Activated CD8-positive, alpha-beta T cell treated with anti-CD3 and anti-CD28 coated beads for 36 hours (primary cell): ENCODE measurements at regions not wholly inside any gene's neighbourhood (a gene's known extent, or its start where the extent isn't known, plus 50 kb on each side); places are given as distances from the start of the nearest gene placed in this dataset.
"Not testable (repeated sequence)": the region's sequence is repeated elsewhere in the genome, so short reads cannot be mapped to it uniquely, and the experiment has no call there.

Experiments used
- ATAC-seq: fragments of 200-7000 bp; cut with Tn5 transposase; one replicate; pipeline ENCODE4 v1.10.0; 2021; ENCODE audit warnings: mild to moderate bottlenecking, moderate library complexity
- CTCF ChIA-PET: fragments of 350-600 bp; sonication (Branson Sonifier 250); formaldehyde crosslinking; loops from one replicate; lab custom pipeline; 2021; ENCODE audit warnings: antibody characterized with exemption; lab: Charles Lee
- POLR2A ChIA-PET: fragments of 350-600 bp; sonication (Branson Sonifier 250); formaldehyde crosslinking; loops from one replicate; lab custom pipeline; 2021; ENCODE audit warnings: antibody characterized with exemption; lab: Charles Lee
- DNase-seq: peaks from one replicate; pipeline ENCODE4 v3.0.0-alpha.2; 2020
- H3K27ac Mint-ChIP-seq: one replicate; pipeline ENCODE4 v1.8.0; 2021; ENCODE audit warnings: mild to moderate bottlenecking, mixed read lengths
- H3K27me3 Mint-ChIP-seq: one replicate; pipeline ENCODE4 v1.8.0; 2021; ENCODE audit warnings: mixed read lengths
- H3K36me3 Mint-ChIP-seq: one replicate; pipeline ENCODE4 v1.8.0; 2021; ENCODE audit warnings: low read depth, mixed read lengths
- H3K4me1 Mint-ChIP-seq: one replicate; pipeline ENCODE4 v1.8.0; 2021; ENCODE audit warnings: low read depth, mixed read lengths
- H3K4me3 Mint-ChIP-seq: one replicate; pipeline ENCODE4 v1.8.0; 2021; ENCODE audit warnings: mild to moderate bottlenecking, moderate library complexity, mixed read lengths
- H3K9me3 Mint-ChIP-seq: one replicate; pipeline ENCODE4 v1.8.0; 2021; ENCODE audit warnings: mixed read lengths
- intact Hi-C: fragments of 100-400 bp; cut with micrococcal nuclease; formaldehyde crosslinking; loops from one replicate; pipeline ENCODE4 v1.10.0; 2022
- TF ChIP-seq, protein P1 (sequence below): fragments of 200-600 bp; IDR thresholded peaks from one replicate; pipeline ENCODE4 v1.8.0; 2022; ENCODE audit warnings: antibody characterized with exemption, mild to moderate bottlenecking

DNA sequence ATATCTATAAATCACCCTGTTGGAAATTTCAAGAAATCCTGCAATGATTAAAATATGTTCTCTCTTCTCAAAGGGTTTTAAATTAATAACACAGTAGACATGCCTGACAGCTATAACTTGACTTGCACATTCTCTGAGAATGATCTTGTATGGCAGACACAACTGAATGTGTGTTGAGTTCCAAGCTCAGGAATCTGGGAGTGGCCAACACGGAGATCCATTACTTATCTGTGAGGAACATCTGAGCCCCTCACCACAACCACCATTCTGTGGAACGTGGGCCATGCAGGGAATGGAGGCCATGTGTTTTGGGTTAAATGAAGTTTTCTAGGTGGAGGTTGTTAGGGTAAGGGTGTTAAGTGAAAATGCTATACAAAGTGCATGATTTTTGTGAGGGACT is 105.3 kb upstream of the CHMP2B start:
- ATAC-seq (no peak), DNase-seq (no peak)
- Mint-ChIP-seq H3K4me1 (no peaks in the 10 kb centered on the region), H3K36me3 (no peaks in the 10 kb centered on the region), H3K9me3 (no peaks in the 10 kb centered on the region), H3K27ac (no peak overlapping the region), H3K27me3 (no peaks in the 10 kb centered on the region), H3K4me3 (no peak overlapping the region)
- TF ChIP-seq, protein P1, sequence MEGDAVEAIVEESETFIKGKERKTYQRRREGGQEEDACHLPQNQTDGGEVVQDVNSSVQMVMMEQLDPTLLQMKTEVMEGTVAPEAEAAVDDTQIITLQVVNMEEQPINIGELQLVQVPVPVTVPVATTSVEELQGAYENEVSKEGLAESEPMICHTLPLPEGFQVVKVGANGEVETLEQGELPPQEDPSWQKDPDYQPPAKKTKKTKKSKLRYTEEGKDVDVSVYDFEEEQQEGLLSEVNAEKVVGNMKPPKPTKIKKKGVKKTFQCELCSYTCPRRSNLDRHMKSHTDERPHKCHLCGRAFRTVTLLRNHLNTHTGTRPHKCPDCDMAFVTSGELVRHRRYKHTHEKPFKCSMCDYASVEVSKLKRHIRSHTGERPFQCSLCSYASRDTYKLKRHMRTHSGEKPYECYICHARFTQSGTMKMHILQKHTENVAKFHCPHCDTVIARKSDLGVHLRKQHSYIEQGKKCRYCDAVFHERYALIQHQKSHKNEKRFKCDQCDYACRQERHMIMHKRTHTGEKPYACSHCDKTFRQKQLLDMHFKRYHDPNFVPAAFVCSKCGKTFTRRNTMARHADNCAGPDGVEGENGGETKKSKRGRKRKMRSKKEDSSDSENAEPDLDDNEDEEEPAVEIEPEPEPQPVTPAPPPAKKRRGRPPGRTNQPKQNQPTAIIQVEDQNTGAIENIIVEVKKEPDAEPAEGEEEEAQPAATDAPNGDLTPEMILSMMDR: no peak
- intact Hi-C loops: no loop called here
- ChIA-PET CTCF (no interaction called here), POLR2A (no interaction called here)

GRCh38 chr3:87120881-87121280 is 106.2 kb upstream of the CHMP2B start:
- H3K4me3 Mint-ChIP-seq: no peak overlapping the region
- intact Hi-C loops: no loop called here
- TF ChIP-seq, protein P1: no peak
- H3K27ac Mint-ChIP-seq: no peak overlapping the region
- H3K27me3 Mint-ChIP-seq: no peaks in the 10 kb centered on the region
- ATAC-seq: no peak
- DNase-seq: no peak
- CTCF ChIA-PET: interaction anchor here (1.0 kb wide), 1 partner anchor 10 kb away, joined by 3 read pairs; no protein-coding TSS in a partner anchor
- H3K9me3 Mint-ChIP-seq: no peaks in the 10 kb centered on the region
- POLR2A ChIA-PET: no interaction called here
- no peaks in the 10 kb centered on the region for H3K4me1 Mint-ChIP-seq
- H3K36me3 Mint-ChIP-seq: no peaks in the 10 kb centered on the region

- POLR2A ChIA-PET: no interaction called here
- H3K4me3 Mint-ChIP-seq: no peak overlapping the region
- no peak for ATAC-seq
- no peaks in the 10 kb centered on the region for H3K4me1 Mint-ChIP-seq
- TF ChIP-seq, protein P1: no peak
- intact Hi-C loops: no loop called here
- no peak overlapping the region for H3K27ac Mint-ChIP-seq
- H3K9me3 Mint-ChIP-seq: no peaks in the 10 kb centered on the region
- no peak for DNase-seq
- no peaks in the 10 kb centered on the region for H3K27me3 Mint-ChIP-seq
- CTCF ChIA-PET: interaction anchor here (1.0 kb wide), 1 partner anchor 10 kb away, joined by 3 read pairs; no protein-coding TSS in a partner anchor
- no peaks in the 10 kb centered on the region for H3K36me3 Mint-ChIP-seq
Observed at GRCh38 chr3:87120236-87120635, 106.9 kb upstream of the CHMP2B start.

DNA sequence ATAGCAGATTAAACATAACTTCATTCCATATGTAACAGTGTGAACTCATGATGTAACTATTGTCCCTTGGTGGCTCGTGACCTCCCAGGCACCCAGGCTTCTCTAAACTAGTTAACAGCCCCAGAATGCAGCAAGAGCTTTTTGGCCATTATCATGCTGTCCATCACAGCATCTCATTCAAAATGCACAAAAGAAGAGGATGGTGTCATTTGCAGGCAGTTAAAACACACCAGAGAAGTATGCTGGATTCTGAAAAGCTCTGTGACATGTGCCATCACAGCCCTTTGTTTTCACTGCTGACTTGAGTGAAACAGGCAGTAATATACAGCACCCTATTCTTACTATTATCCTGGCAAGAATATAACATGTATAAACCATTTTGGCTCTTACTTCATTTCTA is 117.6 kb upstream of the CHMP2B start:
- Mint-ChIP-seq H3K4me3 (no peak overlapping the region), H3K4me1 (no peaks in the 10 kb centered on the region), H3K36me3 (no peaks in the 10 kb centered on the region), H3K27ac (no peak overlapping the region), H3K27me3 (no peaks in the 10 kb centered on the region), H3K9me3 (no peaks in the 10 kb centered on the region)
- TF ChIP-seq, protein P1: no peak
- ChIA-PET CTCF (no interaction called here), POLR2A (no interaction called here)
- ATAC-seq (no peak), DNase-seq (no peak)
- intact Hi-C loops: no loop called here

GRCh38 chr3:87101861-87102625 is 111.1 kb upstream of the VGLL3 start:
- no peaks in the 10 kb centered on the region for H3K4me1 Mint-ChIP-seq
- peaks cover 3% of the 10 kb centered on the region for H3K9me3 Mint-ChIP-seq
- ChIA-PET POLR2A (no interaction called here), CTCF (no interaction called here)
- no peak overlapping the region for H3K4me3 Mint-ChIP-seq
- H3K27ac Mint-ChIP-seq: no peak overlapping the region
- no peaks in the 10 kb centered on the region for H3K27me3 Mint-ChIP-seq
- DNase-seq (no peak), ATAC-seq (no peak)
- intact Hi-C loops: no loop called here
- TF ChIP-seq, protein P1: no peak
- no peaks in the 10 kb centered on the region for H3K36me3 Mint-ChIP-seq

DNA sequence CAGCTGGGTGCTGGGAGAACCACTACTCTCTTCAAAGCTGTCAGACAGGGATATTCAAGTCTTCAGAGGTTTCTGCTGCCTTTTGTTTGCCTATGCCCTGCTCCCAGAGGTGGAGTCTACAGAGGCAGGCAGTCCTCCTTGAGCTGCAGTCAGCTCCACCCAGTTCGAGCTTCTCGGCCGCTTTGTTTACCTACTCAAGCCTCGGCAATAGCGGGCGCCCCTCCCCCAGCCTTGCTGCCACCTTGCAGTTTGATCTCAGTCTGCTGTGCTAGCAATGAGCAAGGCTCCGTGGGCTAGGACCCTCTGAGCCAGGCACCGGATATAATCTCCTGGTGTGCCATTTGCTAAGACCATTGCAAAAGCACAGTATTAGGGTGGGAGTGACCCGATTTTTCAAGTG is 106.8 kb upstream of the VGLL3 start:
- H3K4me3 Mint-ChIP-seq, POLR2A ChIA-PET, ATAC-seq, H3K4me1 Mint-ChIP-seq, CTCF ChIA-PET, H3K27ac Mint-ChIP-seq, H3K27me3 Mint-ChIP-seq, H3K36me3 Mint-ChIP-seq, H3K9me3 Mint-ChIP-seq, intact Hi-C loops, DNase-seq: not testable (repeated sequence)
